Kidney epithelial cell (primary cell): ENCODE measurements at regions not wholly inside any gene's neighbourhood (a gene's known extent, or its start where the extent isn't known, plus 50 kb on each side); places are given as distances from the start of the nearest gene placed in this dataset.

Experiments
- DNase-seq: peaks from one replicate; pipeline ENCODE4 v3.0.0-alpha.2; 2010; ENCODE audit warnings: low read depth
- H3K27me3 ChIP-seq: 2 replicates; pipeline ENCODE4 v1.6.0; 2011; ENCODE audit warnings: low read length; ENCODE audit not compliant: control insufficient read depth, insufficient read depth
- H3K36me3 ChIP-seq: 2 replicates; pipeline ENCODE4 v1.5.1; 2011; ENCODE audit warnings: low read length; ENCODE audit not compliant: control insufficient read depth, insufficient read depth
- H3K4me3 ChIP-seq: 2 replicates; pipeline ENCODE4 v1.5.1; 2011; ENCODE audit warnings: low read depth, mild to moderate bottlenecking, control low read depth, low read length
- TF ChIP-seq, protein P1 (sequence below): IDR thresholded peaks from 2 replicates; pipeline ENCODE4 v1.5.1; 2011; ENCODE audit warnings: mild to moderate bottlenecking, moderate library complexity, low read length, control low read depth, inconsistent platforms; ENCODE audit not compliant: insufficient read depth, poor library complexity, severe bottlenecking

DNA sequence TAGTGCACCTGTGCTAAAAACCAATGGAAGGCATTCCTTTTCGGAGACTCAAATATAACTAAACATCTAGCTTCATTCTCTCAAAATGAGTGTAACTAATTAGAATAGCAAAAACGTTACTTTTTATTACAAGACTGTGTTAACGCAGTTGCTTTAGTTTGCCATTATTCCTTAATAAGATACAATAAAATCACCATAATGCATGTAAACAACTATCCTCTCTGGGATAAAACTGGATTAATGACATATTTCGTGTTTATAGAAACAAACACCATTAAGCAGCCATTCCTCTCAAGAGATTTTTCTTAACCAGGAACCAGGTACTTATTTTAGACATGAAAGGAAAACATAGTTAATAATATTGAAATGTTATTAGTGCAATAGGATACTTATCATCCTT, 512.8 kb upstream of the B3GALT2 start:
- H3K4me3 ChIP-seq: no peak overlapping the region
- TF ChIP-seq, protein P1, sequence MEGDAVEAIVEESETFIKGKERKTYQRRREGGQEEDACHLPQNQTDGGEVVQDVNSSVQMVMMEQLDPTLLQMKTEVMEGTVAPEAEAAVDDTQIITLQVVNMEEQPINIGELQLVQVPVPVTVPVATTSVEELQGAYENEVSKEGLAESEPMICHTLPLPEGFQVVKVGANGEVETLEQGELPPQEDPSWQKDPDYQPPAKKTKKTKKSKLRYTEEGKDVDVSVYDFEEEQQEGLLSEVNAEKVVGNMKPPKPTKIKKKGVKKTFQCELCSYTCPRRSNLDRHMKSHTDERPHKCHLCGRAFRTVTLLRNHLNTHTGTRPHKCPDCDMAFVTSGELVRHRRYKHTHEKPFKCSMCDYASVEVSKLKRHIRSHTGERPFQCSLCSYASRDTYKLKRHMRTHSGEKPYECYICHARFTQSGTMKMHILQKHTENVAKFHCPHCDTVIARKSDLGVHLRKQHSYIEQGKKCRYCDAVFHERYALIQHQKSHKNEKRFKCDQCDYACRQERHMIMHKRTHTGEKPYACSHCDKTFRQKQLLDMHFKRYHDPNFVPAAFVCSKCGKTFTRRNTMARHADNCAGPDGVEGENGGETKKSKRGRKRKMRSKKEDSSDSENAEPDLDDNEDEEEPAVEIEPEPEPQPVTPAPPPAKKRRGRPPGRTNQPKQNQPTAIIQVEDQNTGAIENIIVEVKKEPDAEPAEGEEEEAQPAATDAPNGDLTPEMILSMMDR: no peak
- no peaks in the 10 kb centered on the region for H3K27me3 ChIP-seq
- no peaks in the 10 kb centered on the region for H3K36me3 ChIP-seq
- DNase-seq: no peak

DNA sequence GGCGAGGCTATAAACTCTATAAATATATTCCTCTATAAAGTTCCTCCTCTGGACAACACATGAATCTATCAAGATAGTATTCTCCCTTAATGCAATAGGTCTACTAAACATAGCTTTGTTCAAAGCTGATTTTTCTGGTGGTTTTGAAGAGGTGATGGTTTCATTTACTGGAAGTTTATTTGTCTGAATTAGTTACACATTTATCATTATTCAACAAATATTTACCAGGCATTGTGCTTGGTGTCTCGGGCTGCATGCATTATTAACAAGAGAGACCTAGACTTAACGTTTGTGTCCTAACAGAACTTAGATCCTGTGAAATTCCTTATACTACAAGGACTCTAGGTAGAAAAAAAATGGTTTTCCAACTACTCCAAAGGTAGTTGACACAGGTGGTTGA, 511.4 kb upstream of the B3GALT2 start:
- Histone ChIP-seq H3K4me3 (no peak overlapping the region), H3K36me3 (no peaks in the 10 kb centered on the region), H3K27me3 (no peaks in the 10 kb centered on the region)
- TF ChIP-seq, protein P1: no peak
- DNase-seq: no peak

DNA sequence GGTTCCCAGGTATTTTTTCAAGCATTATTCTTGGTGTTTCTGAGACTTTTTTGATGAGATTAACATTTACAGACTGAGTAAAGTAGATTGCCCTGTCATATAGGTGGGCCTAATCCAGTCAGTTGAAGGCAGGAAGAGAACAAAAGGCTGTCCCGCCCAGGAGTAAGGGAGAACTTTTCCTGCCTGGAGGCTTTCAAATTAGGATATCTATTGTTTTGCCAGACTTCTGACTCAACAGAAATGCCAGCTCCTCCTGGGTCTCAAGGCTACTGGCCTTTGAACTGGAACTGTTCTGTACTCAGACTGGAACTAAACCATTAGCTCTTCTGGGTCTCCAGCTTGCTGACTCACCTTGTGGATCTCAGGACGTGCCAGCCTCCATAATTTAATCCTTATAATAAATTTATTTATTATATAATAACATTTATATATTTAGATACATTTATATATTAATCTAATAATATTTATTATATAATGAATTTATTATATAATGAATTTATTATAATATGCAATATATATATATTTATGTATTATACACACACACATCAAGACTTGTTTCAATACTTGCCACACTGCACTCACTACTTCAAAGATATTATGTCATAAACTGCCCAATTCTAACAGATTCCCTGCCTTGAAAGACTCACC, 510.8 kb upstream of the B3GALT2 start:
- no peak overlapping the region for H3K4me3 ChIP-seq
- DNase-seq: no peak
- H3K27me3 ChIP-seq: no peaks in the 10 kb centered on the region
- TF ChIP-seq, protein P1: no peak
- no peaks in the 10 kb centered on the region for H3K36me3 ChIP-seq

DNA sequence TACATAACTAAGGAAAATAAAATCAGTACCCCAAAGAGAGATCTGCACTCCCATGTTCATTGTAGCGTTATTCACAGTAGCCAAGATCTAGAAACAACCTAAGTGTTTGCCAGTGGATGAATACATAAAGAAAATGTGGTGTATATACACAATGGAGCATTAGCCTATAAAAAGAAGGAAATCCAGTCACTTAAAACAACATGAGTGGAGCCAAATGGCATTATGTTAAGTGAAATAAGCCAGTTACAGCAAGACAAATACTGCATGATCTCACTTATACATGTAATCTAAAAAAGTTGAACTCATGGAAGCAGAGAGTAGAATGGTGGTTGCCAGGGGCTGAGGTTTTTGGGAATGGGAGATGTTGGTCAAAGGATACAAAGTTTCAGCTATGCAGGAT, 508.3 kb upstream of the B3GALT2 start:
- no peak overlapping the region for H3K4me3 ChIP-seq
- no peaks in the 10 kb centered on the region for H3K36me3 ChIP-seq
- H3K27me3 ChIP-seq: no peaks in the 10 kb centered on the region
- no peak for DNase-seq
- TF ChIP-seq, protein P1: no peak

DNA sequence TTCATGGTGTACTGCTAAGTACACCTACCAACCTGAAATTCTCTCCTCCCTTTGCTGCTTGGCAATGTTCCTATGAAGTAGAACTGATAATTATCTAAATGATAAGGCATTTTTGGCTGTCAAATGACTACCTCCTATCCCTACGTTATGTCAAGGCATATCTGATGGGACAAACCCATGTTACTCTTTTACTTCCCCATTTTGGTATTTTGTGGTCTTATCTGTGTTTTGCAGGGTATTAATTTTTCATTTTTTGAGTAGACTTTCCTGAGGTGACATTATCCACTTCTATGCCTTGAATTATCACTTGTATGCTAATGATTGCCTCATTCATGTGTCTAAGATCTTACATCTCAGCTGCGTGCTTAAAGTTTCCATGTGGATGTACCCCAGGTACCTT, 499.6 kb upstream of the B3GALT2 start:
- TF ChIP-seq, protein P1: no peak
- Histone ChIP-seq H3K4me3 (no peak overlapping the region), H3K27me3 (no peaks in the 10 kb centered on the region), H3K36me3 (no peaks in the 10 kb centered on the region)
- DNase-seq: no peak

DNA sequence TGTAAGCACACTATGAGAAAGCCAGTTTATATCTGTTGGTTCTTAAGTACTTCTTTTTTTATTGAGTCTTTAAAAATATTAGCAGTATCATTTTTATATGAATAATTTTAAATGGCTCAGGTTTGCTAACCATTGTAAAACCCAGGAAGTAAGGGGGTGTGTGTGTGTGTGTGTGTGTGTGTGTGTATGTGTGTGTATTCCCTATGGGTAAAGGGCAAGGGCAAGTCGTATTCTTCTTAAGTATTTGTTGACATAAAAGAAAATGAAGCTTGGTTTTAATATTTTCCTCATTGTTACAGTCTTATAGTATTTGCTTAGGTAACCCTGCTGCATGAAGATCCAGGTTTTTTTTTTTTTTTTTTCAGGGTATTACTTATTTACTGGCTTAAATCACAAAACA, 495.0 kb upstream of the B3GALT2 start:
- Histone ChIP-seq H3K4me3 (no peak overlapping the region), H3K36me3 (no peaks in the 10 kb centered on the region), H3K27me3 (no peaks in the 10 kb centered on the region)
- DNase-seq: no peak
- TF ChIP-seq, protein P1: no peak
